ENCODE measurements at regions not wholly inside any gene's neighbourhood (a gene's known extent, or its start where the extent isn't known, plus 50 kb on each side); places are given as distances from the start of the nearest gene placed in this dataset.
"Not testable (repeated sequence)": the region's sequence is repeated elsewhere in the genome, so short reads cannot be mapped to it uniquely, and the experiment has no call there.

DNA sequence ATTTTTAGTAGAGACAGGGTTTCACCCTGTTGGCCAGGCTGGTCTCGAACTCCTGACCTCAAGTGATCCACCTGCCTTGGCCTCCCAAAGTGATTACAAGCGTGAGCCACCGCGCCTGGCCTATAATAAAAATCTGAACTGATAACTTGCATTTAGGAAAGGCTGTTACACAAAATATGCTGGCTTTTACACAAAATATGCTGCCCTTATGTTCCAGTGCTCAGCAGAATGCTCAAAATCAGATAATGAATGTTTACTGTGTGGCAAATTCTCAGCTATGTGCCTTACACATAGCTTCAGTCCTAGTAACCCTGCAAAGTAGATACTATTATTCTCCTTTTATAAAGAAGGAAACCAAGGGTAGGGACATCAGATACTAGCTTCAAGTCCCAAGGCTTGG, 141.3 kb upstream of the MSX2 start:
- TF ChIP-seq GATA1 (IDR thresholded peaks at IDR 0.05; ENCODE audit: low read depth, low read length) (no peak), POLR2A (IDR thresholded peaks at IDR 0.05; ENCODE audit: low read length) (no peak)
- DNase-seq = no peak

DNA sequence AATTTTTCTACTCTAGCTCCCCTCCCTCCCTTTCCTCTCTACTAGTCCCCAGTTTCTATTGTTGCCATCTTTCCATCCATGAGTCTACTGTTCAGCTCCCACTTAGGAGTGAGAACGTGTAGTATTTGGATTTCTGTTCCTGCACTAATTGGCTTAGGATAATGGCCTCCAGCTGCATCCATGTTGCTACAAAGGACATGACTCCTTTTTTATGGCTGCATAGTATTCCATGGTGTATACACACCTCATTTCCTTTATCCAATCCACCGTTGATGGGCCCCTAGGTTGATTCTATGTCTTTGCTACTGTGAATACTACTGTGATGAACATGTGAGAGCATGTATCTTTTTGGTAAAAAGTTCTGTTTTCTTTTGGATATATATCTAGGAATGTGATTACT, 138.9 kb upstream of the MSX2 start:
- TF ChIP-seq POLR2A (IDR thresholded peaks at IDR 0.05; ENCODE audit: low read length) = no peak
- DNase-seq = no peak

DNA sequence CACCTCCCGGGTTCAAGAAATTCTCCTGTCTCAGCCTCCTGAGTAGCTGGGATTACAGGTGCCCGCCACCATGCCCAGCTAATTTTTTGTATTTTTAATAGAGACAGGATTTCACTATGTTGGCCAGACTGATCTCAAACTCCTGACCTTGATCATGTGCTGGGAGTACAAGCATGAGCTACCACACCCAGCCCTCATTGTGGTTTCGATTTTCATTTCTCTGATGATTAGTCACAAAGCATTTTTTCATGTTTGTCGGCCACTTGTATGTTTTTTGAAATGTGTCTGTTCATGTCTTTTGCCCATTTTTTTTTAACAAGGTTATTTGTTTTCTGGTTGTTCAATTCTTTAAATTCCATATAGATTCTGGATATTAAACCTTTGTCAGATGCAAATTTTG, 138.2 kb upstream of the MSX2 start:
- not testable (repeated sequence) for DNase-seq

DNA sequence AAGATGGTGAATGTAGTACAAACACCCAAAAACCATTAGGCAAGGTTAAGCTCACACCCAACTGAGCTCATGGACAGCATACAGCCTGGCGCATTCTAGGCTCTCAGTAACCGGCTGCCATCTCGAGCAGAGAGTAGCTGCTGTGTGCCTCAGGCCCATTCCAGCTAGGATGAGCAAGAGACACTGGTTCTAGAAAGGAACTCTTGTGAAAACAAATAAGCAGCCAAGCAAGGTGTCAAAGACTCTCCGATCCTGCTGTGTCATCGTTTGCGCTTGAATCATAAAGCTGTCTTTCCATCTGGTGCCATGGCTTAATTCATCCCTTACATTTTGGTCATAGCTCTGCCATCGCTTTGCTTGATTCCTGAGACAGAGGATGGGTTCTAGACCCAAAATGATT, 135.4 kb upstream of the MSX2 start:
- TF ChIP-seq GATA1 (IDR thresholded peaks at IDR 0.05; ENCODE audit: low read depth, low read length) (no peak), POLR2A (IDR thresholded peaks at IDR 0.05; ENCODE audit: low read length) (no peak)
- DNase-seq = no peak

DNA sequence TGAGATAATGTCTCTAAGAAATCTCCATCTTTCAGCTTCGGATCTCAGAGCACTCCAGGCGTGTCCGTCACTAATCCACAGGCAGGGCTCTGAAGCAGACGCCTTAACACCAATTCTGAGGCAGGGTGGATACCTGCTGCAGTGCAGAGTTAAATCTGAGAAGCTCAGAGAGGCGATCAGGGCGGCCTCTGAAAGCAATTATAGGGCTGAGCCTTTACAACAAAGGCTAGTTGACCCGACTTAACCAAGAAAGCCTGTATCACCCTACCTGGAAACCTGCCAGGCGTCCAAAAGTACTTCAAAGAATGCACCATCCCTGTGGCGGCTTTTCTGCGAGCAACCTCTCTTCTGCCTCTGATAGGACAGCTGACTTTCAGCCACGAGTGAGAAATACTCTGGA, 134.8 kb upstream of the MSX2 start:
- peak in 1 of 2 experiments; percentile 15 for DNase-seq
- TF ChIP-seq GATA1 (IDR thresholded peaks at IDR 0.05; ENCODE audit: low read depth, low read length) (no peak), POLR2A (IDR thresholded peaks at IDR 0.05; ENCODE audit: low read length) (no peak)

DNA sequence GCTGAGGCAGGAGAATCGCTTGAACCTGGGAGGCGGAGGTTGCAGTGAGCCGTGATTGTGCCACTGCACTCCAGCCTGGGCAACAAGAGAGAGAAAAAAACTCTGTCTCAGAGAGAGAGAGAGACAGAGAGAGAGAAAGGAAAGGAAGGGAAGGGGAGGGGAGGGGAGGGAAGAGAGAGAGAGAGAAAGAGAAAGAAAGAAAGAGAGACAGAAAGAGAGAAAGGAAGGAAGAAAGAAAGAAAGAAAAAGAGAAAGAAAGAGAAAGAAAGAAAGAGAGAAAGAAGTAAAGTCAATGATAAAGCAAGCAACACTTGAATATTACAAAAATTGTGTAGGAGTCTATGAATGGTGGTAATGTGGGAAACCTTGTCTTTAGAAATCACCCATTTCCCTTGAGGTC, 133.6 kb upstream of the MSX2 start:
- DNase-seq = no peak
- TF ChIP-seq POLR2A (IDR thresholded peaks at IDR 0.05; ENCODE audit: low read length) (no peak), GATA1 (IDR thresholded peaks at IDR 0.05; ENCODE audit: low read depth, low read length) (no peak)

DNA sequence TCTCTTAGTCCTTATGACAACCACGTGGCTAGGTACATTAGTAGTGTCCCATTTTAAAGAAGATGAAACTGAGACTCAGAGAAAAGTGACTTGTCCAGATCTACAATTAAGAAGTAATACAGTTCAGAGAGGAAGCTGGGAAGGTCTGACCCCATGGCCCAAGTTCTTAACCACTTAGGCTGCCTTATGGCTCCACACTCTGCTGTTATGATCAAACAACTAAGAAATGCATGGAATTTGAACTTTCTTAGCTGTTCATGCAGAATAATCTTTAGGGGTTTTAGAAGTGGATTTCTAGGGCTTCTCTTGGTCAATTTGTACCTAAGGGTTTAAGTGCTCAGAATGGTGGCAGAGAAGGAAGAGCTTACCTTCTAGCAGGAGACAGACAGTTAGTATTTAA, 128.0 kb upstream of the MSX2 start:
- no peak for DNase-seq
- TF ChIP-seq POLR2A (IDR thresholded peaks at IDR 0.05; ENCODE audit: low read length) = no peak
- no peak for TF ChIP-seq GATA1 (IDR thresholded peaks at IDR 0.05; ENCODE audit: low read depth, low read length)

DNA sequence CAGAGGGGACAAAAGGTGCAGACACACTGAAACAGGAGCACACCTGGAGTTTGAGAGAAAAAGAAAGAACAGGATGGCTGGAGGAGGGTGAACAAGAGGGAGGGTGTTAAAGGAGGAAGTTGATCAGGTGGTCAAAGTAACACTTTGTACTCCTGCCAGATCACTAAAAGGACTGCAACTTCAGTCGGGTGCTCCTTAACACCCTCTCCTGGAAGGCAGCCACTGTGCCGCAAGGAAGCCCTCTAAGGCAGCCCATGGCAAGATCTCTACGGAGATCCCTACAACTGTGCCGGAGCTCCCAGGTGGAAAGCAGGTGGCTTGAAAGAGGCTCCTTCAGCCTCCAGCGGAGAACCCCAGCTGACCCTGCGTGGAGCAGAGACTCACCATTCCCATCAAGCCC, 124.4 kb upstream of the MSX2 start:
- TF ChIP-seq POLR2A (IDR thresholded peaks at IDR 0.05; ENCODE audit: low read length) (no peak), GATA1 (IDR thresholded peaks at IDR 0.05; ENCODE audit: low read depth, low read length) (no peak)
- no peak for DNase-seq

DNA sequence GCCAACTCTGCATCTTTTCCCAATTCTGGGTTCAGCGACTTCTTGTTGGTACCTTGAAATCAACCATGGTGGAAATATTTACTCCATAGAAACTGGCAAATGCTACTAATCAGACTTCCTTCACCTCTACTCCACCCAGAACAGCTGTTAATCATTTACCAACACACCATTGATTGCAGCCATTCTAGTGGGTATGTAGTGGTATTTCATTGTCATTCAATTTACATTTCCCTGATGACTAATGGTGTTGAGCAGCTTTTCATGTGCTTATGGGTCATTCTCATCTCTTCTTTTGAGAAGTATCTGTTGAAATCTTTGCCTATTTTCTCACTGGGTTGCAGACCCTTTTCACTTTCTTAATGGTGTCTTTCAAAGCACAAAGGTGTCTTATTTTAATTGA, 122.4 kb upstream of the MSX2 start:
- TF ChIP-seq GATA1 (IDR thresholded peaks at IDR 0.05; ENCODE audit: low read depth, low read length) = no peak
- no peak for TF ChIP-seq POLR2A (IDR thresholded peaks at IDR 0.05; ENCODE audit: low read length)
- DNase-seq = no peak

DNA sequence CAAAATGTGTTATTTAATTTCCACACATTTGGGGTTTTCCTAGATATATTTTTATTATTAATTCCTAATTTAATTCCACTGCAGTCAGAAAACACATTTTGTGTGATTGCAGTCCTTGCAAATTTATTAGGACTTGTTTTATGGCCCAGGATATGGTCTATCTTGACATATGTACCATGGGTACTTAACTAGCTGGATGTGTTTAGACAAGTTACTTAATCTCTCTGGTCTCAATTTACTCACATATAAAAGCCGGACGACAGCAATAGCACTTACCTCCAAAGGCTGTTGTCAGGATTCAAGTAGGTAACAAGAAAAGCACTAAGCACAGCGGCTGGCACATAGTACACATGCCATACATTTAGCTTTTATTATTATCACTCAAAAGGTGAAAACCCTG, 118.2 kb upstream of the MSX2 start:
- no peak for TF ChIP-seq GATA1 (IDR thresholded peaks at IDR 0.05; ENCODE audit: low read depth, low read length)
- no peak for TF ChIP-seq POLR2A (IDR thresholded peaks at IDR 0.05; ENCODE audit: low read length)
- DNase-seq = no peak

DNA sequence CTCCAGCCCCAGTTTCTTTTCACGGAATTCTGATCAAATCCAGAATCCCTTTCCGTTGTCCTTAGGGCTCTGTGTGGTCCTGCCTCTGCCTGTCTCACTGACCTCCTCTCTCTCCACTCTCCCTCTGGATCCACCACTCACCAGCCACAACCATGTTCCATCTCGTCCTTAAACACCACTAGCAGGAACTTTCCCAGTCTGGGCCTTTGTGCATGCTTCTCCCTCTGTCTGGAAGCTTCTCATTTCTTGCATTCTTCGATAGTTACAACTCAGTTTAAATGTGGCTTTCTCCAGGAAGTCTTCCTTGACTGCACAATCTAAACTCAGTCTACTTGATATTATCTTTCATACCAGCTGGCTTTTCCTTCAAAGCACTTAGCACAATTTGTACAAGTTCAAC, 117.7 kb upstream of the MSX2 start:
- TF ChIP-seq POLR2A (IDR thresholded peaks at IDR 0.05; ENCODE audit: low read length) (no peak), GATA1 (IDR thresholded peaks at IDR 0.05; ENCODE audit: low read depth, low read length) (no peak)
- no peak for DNase-seq

DNA sequence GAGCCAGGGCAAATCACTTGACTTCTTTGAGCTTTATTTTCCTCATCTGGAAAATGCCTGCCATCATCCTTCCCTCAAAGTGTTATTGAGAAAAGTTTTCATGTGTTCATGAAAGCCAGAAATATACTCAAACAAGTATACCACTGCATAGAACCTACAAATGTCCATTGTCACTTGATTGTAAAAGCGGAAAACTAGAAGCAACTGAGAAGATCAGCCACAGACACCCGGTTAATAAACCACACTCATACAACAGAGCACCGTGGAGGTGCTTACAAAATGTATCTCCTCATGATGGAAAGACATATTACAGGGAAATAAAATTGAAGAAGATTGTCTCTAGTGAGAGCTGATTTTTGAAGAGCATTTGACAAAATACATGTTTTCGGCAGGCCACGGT, 117.2 kb upstream of the MSX2 start:
- no peak for TF ChIP-seq GATA1 (IDR thresholded peaks at IDR 0.05; ENCODE audit: low read depth, low read length)
- no peak for TF ChIP-seq POLR2A (IDR thresholded peaks at IDR 0.05; ENCODE audit: low read length)
- no peak for DNase-seq

DNA sequence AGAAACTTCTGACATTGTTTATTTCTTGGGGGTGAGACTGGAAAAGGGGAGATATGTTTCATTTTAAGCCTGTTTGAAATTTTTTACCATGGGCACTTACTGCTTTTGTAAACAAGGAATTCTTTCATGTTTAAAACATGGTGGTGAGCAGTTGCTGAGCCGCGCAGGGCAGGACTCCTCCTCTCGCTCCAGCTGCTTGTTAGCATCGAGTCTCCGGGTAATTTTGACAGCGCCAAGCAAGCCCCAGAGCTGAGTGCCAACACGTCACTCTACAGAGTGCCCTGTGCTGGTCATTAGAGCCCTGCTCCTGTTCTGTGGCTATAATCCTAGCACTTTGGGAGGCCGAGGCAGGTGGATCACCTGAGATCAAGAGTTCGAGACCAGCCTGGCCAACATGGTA, 116.5 kb upstream of the MSX2 start:
- TF ChIP-seq POLR2A (IDR thresholded peaks at IDR 0.05; ENCODE audit: low read length) (no peak), GATA1 (IDR thresholded peaks at IDR 0.05; ENCODE audit: low read depth, low read length) (no peak)

DNA sequence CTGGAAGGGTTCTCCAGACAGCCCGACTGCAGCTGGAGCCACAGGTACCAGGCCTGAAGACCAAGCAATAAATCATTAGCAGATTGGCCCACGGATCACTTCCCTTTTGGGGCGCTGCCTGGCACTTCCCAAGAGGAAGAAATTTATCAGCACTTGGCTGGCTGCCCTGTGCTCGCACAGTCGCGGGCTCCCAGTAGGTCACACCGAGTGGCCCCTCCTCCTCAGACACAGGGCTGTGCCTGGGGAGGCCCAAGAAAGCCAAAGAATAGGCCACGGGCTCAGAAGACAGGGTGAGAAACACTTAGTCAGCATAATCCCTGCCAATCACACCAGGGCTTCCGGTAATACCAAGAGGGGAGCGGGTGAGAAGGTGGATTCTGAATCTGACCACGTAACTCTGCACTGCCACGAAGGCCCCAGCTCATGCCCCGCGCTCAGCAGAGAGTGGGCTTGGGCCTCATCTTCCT, 115.7 kb upstream of the MSX2 start:
- no peak for TF ChIP-seq GATA1 (IDR thresholded peaks at IDR 0.05; ENCODE audit: low read depth, low read length)
- no peak for TF ChIP-seq POLR2A (IDR thresholded peaks at IDR 0.05; ENCODE audit: low read length)
- no peak for DNase-seq

More for the DNA sequence above, 116.5 kb upstream of the MSX2 start:
- no peak for DNase-seq

DNA sequence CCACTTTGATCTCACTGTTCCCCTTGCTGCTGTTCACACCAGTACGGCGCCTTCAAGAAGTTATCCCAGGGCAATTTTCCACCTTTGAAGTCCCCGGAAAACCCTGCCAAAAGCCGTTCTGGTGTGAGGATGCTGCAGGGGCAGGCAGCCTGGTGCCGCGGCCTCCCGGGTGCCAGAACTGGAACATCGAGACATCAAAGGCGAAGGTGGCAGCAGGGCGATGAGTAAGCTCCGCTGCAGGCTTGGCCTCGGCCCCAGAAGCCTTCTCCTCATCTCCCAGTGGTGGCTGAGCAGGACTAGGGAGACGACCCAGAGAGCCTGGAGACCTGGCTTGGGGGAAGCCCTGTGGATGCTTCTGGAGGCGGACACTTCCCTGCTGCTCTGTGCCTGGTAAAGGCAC, 115.3 kb upstream of the MSX2 start:
- no peak for DNase-seq
- TF ChIP-seq POLR2A (IDR thresholded peaks at IDR 0.05; ENCODE audit: low read length) = no peak

DNA sequence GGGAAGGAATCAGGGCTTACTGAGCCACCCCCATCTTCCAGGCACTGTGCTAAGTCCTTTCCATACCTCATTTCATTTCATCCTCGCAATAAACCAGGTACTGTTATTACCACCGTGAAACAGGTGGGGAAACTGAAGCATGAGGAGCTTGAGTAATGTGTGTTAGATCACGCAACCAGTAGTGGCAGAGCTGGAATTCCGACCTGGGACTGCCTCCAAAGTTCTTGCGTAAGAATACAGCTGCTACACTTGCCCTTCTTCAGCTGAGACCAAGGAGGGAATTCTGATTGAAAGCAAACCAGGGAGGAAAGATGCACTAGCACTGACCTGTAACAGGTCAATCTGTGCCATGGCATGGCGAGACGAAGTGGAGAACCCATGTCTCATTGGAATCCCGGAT, 113.4 kb upstream of the MSX2 start:
- no peak for DNase-seq

More for the DNA sequence above, 113.4 kb upstream of the MSX2 start:
- TF ChIP-seq POLR2A (IDR thresholded peaks at IDR 0.05; ENCODE audit: low read length) (no peak), GATA1 (IDR thresholded peaks at IDR 0.05; ENCODE audit: low read depth, low read length) (no peak)

Measured in erythroblast (primary cell).